IMR-90 (cell line): ENCODE measurements at regions not wholly inside any gene's neighbourhood (a gene's known extent, or its start where the extent isn't known, plus 50 kb on each side); places are given as distances from the start of the nearest gene placed in this dataset.

Experiments
- ATAC-seq: fragments of 200-7000 bp; cut with Tn5 transposase; 2 replicates; pipeline ENCODE4 v1.9.1; 2020; ENCODE audit warnings: low read depth, mild to moderate bottlenecking, moderate library complexity
- BruUV-seq: library from RNA; stranded (reverse); fragments of 400-500 nt; replicated peaks from 2 replicates; lab custom pipeline; 2021; lab: Mats Ljungman, UMichigan
- CTCF ChIA-PET: fragments of 300-600 bp; formaldehyde crosslinking; extraction: SDS; loops from one replicate; lab custom pipeline; 2021; ENCODE audit warnings: antibody characterized with exemption; lab: Yijun Ruan, JAX
- POLR2A ChIA-PET: fragments of 300-600 bp; sonication (Branson Sonifier 250); formaldehyde crosslinking; loops from one replicate; lab custom pipeline; 2022; ENCODE audit warnings: antibody characterized with exemption; ENCODE audit not compliant: unreplicated experiment; lab: Charles Lee
- DNase-seq: peaks from one replicate; pipeline ENCODE4 v3.0.0; 2013
- H2AFZ ChIP-seq: replicated peaks from 2 replicates; pipeline ENCODE3; 2013; ENCODE audit warnings: low read length, mild to moderate bottlenecking; ENCODE audit not compliant: poor library complexity
- H2AK5ac ChIP-seq: 2 replicates; pipeline ENCODE4 v1.6.1; 2013; ENCODE audit warnings: low read depth, low read length, inconsistent platforms
- H2AK9ac ChIP-seq: replicated peaks from 2 replicates; pipeline ENCODE3; 2013; ENCODE audit warnings: mild to moderate bottlenecking, low read depth, low read length, moderate library complexity; ENCODE audit not compliant: poor library complexity
- H2BK120ac ChIP-seq: 2 replicates; pipeline ENCODE4 v1.6.1; 2013; ENCODE audit warnings: low read depth, low read length, inconsistent platforms
- H2BK15ac ChIP-seq: 3 replicates; pipeline ENCODE4 v1.6.1; 2013; ENCODE audit warnings: low read depth, low read length, inconsistent platforms
- H2BK20ac ChIP-seq: 2 replicates; pipeline ENCODE4 v1.6.1; 2013; ENCODE audit warnings: low read depth, mild to moderate bottlenecking, inconsistent platforms, low read length, moderate library complexity
- H2BK5ac ChIP-seq: 2 replicates; pipeline ENCODE4 v1.6.1; 2013; ENCODE audit warnings: mild to moderate bottlenecking, low read depth, low read length, inconsistent platforms; ENCODE audit not compliant: poor library complexity, severe bottlenecking
- H3K14ac ChIP-seq: replicated peaks from 2 replicates; pipeline ENCODE4 v1.6.1; 2013; ENCODE audit warnings: low read depth, low read length, inconsistent platforms
- H3K18ac ChIP-seq: 2 replicates; pipeline ENCODE4 v1.6.1; 2013; ENCODE audit warnings: low read depth, low read length, control low read depth
- H3K23ac ChIP-seq: 2 replicates; pipeline ENCODE4 v1.6.1; 2013; ENCODE audit warnings: low read depth, low read length, inconsistent platforms
- H3K27ac ChIP-seq: 2 replicates; pipeline ENCODE4 v1.5.1; 2013; ENCODE audit warnings: mild to moderate bottlenecking, control low read depth, low read length; ENCODE audit not compliant: insufficient read depth
- H3K27me3 ChIP-seq: 2 replicates; pipeline ENCODE4 v1.6.1; 2013; ENCODE audit warnings: low read length; ENCODE audit not compliant: control insufficient read depth, insufficient read depth
- H3K36me3 ChIP-seq: 2 replicates; pipeline ENCODE4 v1.6.1; 2013; ENCODE audit warnings: low read length, mixed read lengths; ENCODE audit not compliant: control insufficient read depth, insufficient read depth
- H3K4ac ChIP-seq: 2 replicates; pipeline ENCODE4 v1.6.1; 2013; ENCODE audit warnings: low read depth, low read length, inconsistent platforms
- H3K4me1 ChIP-seq: 2 replicates; pipeline ENCODE4 v1.6.1; 2013; ENCODE audit warnings: low read length, mixed read lengths; ENCODE audit not compliant: control insufficient read depth, insufficient read depth
- H3K4me2 ChIP-seq: 2 replicates; pipeline ENCODE4 v1.6.1; 2013; ENCODE audit warnings: low read depth, mild to moderate bottlenecking, control low read depth, low read length, moderate library complexity
- H3K4me3 ChIP-seq: 2 replicates; pipeline ENCODE4 v1.5.1; 2013; ENCODE audit warnings: low read depth, mild to moderate bottlenecking, control low read depth, low read length, moderate library complexity; ENCODE audit not compliant: insufficient read depth
- H3K56ac ChIP-seq: 2 replicates; pipeline ENCODE4 v1.6.1; 2013; ENCODE audit warnings: low read length, inconsistent platforms; ENCODE audit not compliant: insufficient read depth; ENCODE audit errors: extremely low read depth
- H3K79me1 ChIP-seq, 2 experiments: 2 replicates each; pipeline ENCODE4 v1.6.1; 2013; ENCODE audit warnings: low read length in 2 of 2, inconsistent platforms in 1 of 2, low read depth in 1 of 2
- H3K9ac ChIP-seq: 2 replicates; pipeline ENCODE4 v1.6.1; 2013; ENCODE audit warnings: low read depth, low read length, control low read depth
- H3K9me1 ChIP-seq: 2 replicates; pipeline ENCODE4 v1.6.1; 2013; ENCODE audit warnings: low read length, inconsistent platforms; ENCODE audit not compliant: insufficient read depth
- H3K9me3 ChIP-seq: 2 replicates; pipeline ENCODE4 v1.6.1; 2013; ENCODE audit warnings: low read length; ENCODE audit not compliant: control insufficient read depth, insufficient read depth
- H4K20me1 ChIP-seq: 2 replicates; pipeline ENCODE4 v1.6.1; 2013; ENCODE audit warnings: low read length, inconsistent platforms; ENCODE audit not compliant: insufficient read depth
- H4K5ac ChIP-seq: 2 replicates; pipeline ENCODE4 v1.6.1; 2013; ENCODE audit warnings: mild to moderate bottlenecking, low read depth, low read length, control low read depth
- H4K8ac ChIP-seq, 2 experiments: 2 replicates each; pipeline ENCODE4 v1.6.1; 2013; ENCODE audit warnings: low read depth in 2 of 2, low read length in 2 of 2, control low read depth in 1 of 2, inconsistent platforms in 1 of 2
- H4K91ac ChIP-seq: 2 replicates; pipeline ENCODE4 v1.6.1; 2013; ENCODE audit warnings: low read depth, low read length, inconsistent platforms; ENCODE audit not compliant: insufficient read depth
- BHLHE40 ChIP-seq: fragments of 150-350 bp; IDR thresholded peaks from 2 replicates; pipeline ENCODE4 v1.6.1; 2016; ENCODE audit warnings: mild to moderate bottlenecking, low read depth, low read length
- CEBPB ChIP-seq: IDR thresholded peaks from 2 replicates; pipeline ENCODE4 v1.6.1; 2012; ENCODE audit warnings: low read depth, low read length, improper control_type of control experiment
- CTCF ChIP-seq: conservative IDR thresholded peaks from 2 replicates; pipeline ENCODE4 v1.5.1; 2012; ENCODE audit warnings: mild to moderate bottlenecking, low read depth, low read length, improper control_type of control experiment
- ELK1 ChIP-seq: fragments of 150-350 bp; IDR thresholded peaks from 2 replicates; pipeline ENCODE4 v1.6.1; 2016; ENCODE audit warnings: low read depth, mild to moderate bottlenecking, low read length, moderate library complexity, borderline replicate concordance
- MAFK ChIP-seq: IDR thresholded peaks from 2 replicates; pipeline ENCODE4 v1.6.1; 2012; ENCODE audit warnings: low read depth, low read length, improper control_type of control experiment
- RAD21 ChIP-seq: IDR thresholded peaks from 2 replicates; pipeline ENCODE4 v1.6.1; 2012; ENCODE audit warnings: low read length, improper control_type of control experiment
- RCOR1 ChIP-seq: IDR thresholded peaks from 2 replicates; pipeline ENCODE4 v1.6.1; 2012; ENCODE audit warnings: mild to moderate bottlenecking, low read length, improper control_type of control experiment; ENCODE audit not compliant: insufficient replicate concordance
- RFX5 ChIP-seq: IDR thresholded peaks from 2 replicates; pipeline ENCODE4 v1.8.0; 2012; ENCODE audit warnings: low read depth, mild to moderate bottlenecking, low read length, moderate library complexity
- USF2 ChIP-seq: fragments of 150-350 bp; IDR thresholded peaks from 2 replicates; pipeline ENCODE4 v1.6.1; 2017; ENCODE audit warnings: mild to moderate bottlenecking, antibody characterized with exemption, low read length, low read depth
- WGBS, 2 experiments: methylation state at CpG; one replicate each; pipeline versions ENCODE4 v1.1.5 to v1.1.7; 2013; ENCODE audit warnings: missing lambda C conversion rate in 2 of 2; ENCODE audit not compliant: insufficient read length in 1 of 2; ENCODE audit errors: extremely low coverage in 2 of 2; 5-methylcytosine and 5-hydroxymethylcytosine counted together
- dilution Hi-C: fragments of 300-500 bp; cut with HindIII; formaldehyde crosslinking; loops from one replicate; pipeline ENCODE4 v1.14.3; 2018; ENCODE audit warnings: low sequenced_read_pairs; ENCODE audit not compliant: unreplicated experiment
- in situ Hi-C: fragments of 300-500 bp; cut with MboI; formaldehyde crosslinking; loops from 3 replicates; pipeline ENCODE4 v1.14.3; 2019; ENCODE audit warnings: low sequenced_read_pairs, inconsistent platforms, mixed read lengths
- intact Hi-C: fragments of 100-400 bp; cut with micrococcal nuclease; formaldehyde crosslinking; loops from 2 replicates; pipeline ENCODE4 v1.10.0; 2022

GRCh38 chr16:35733278-35733965 is 2274.0 kb downstream of the TP53TG3F start:
- no peak overlapping the region for H4K8ac ChIP-seq
- H2BK5ac ChIP-seq = no peak overlapping the region
- in situ Hi-C loops (no loop called here), intact Hi-C loops (no loop called here), dilution Hi-C loops (no loop called here)
- no peak overlapping the region for H3K4ac ChIP-seq
- H3K4me3 ChIP-seq = no peak overlapping the region
- H3K79me1 ChIP-seq = no peaks in the 10 kb centered on the region
- no peak overlapping the region for H2BK15ac ChIP-seq
- H2AK9ac ChIP-seq = no peak overlapping the region
- 17% methylated on average over 1 of the region's 3 CpGs; no CpG with 5 or more reads in 1 of the 2 experiments for WGBS, 2 experiments
- H3K36me3 ChIP-seq = no peaks in the 10 kb centered on the region
- H2AFZ ChIP-seq = no peak overlapping the region
- peaks cover 12% of the 10 kb centered on the region for H3K9me3 ChIP-seq
- no peaks in the 10 kb centered on the region for H3K4me1 ChIP-seq
- no peak overlapping the region for H3K56ac ChIP-seq
- no TSS peak for BruUV-seq
- ATAC-seq = no peak
- no peak overlapping the region for H4K5ac ChIP-seq
- ChIA-PET CTCF (no interaction called here), POLR2A (no interaction called here)
- no peak overlapping the region for H3K27ac ChIP-seq
- H4K20me1 ChIP-seq = no peaks in the 10 kb centered on the region
- no peak overlapping the region for H2BK120ac ChIP-seq
- no peak overlapping the region for H3K18ac ChIP-seq
- H4K91ac ChIP-seq = no peak overlapping the region
- no peak overlapping the region for H2AK5ac ChIP-seq
- DNase-seq = no peak
- no peak for TF ChIP-seq RCOR1
- TF ChIP-seq RFX5 = no peak
- no peak for TF ChIP-seq ELK1
- no peak for TF ChIP-seq RAD21
- no peak for TF ChIP-seq USF2
- TF ChIP-seq CTCF = no peak
- no peak for TF ChIP-seq MAFK
- TF ChIP-seq BHLHE40 = no peak
- no peak for TF ChIP-seq CEBPB
- H3K14ac ChIP-seq = no peak overlapping the region
- H3K9me1 ChIP-seq = no peaks in the 10 kb centered on the region
- H3K23ac ChIP-seq = no peak overlapping the region
- no peaks in the 10 kb centered on the region for H3K27me3 ChIP-seq
- H3K4me2 ChIP-seq = no peak overlapping the region
- H2BK20ac ChIP-seq = no peak overlapping the region
- no peak overlapping the region for H3K9ac ChIP-seq
